GM23338 (cell line): ENCODE measurements at regions not wholly inside any gene's neighbourhood (a gene's known extent, or its start where the extent isn't known, plus 50 kb on each side); places are given as distances from the start of the nearest gene placed in this dataset.

ENCODE experiments used
- CREB1 ChIP-seq: fragments of 250-450 bp; sonication (Bioruptor Pico); IDR thresholded peaks from 2 replicates; pipeline ENCODE4 v1.5.0; 2020; ENCODE audit warnings: low read depth, mild to moderate bottlenecking, moderate library complexity
- CTCF ChIP-seq, 2 experiments: fragments of 200-600 bp in 1 of 2; sonication (generic) in 1 of 2; conservative IDR thresholded peaks; 2 replicates each; pipeline versions ENCODE4 v1.5.1 to v1.6.1; 2016 to 2017; ENCODE audit warnings: antibody characterized with exemption in 2 of 2, low read depth in 2 of 2, mild to moderate bottlenecking in 2 of 2, moderate library complexity in 1 of 2
- ETS1 ChIP-seq: IDR thresholded peaks from 2 replicates; pipeline ENCODE4 v1.6.1; 2016; ENCODE audit warnings: antibody characterized with exemption
- EZH2 ChIP-seq: fragments of 200-600 bp; sonication (generic); IDR thresholded peaks from one replicate; pipeline ENCODE4 v1.8.0; 2017; ENCODE audit warnings: antibody characterized with exemption, mild to moderate bottlenecking, low read depth; ENCODE audit not compliant: unreplicated experiment
- EZH2phosphoT487 ChIP-seq: fragments of 200-600 bp; sonication (generic); IDR thresholded peaks from one replicate; pipeline ENCODE4 v1.8.1; 2018; ENCODE audit warnings: antibody characterized with exemption; ENCODE audit not compliant: unreplicated experiment
- JUNB ChIP-seq: IDR thresholded peaks from one replicate; pipeline ENCODE4 v1.6.1; 2016; ENCODE audit warnings: antibody characterized with exemption; ENCODE audit not compliant: unreplicated experiment
- NANOG ChIP-seq: IDR thresholded peaks from 2 replicates; pipeline ENCODE4 v1.6.1; 2016; ENCODE audit warnings: antibody characterized with exemption, borderline replicate concordance
- POLR2AphosphoS5 ChIP-seq: IDR thresholded peaks from 2 replicates; pipeline ENCODE4 v1.6.1; 2016; ENCODE audit warnings: antibody characterized with exemption, low read depth
- REST ChIP-seq: IDR thresholded peaks from one replicate; pipeline ENCODE4 v1.6.1; 2018; ENCODE audit warnings: antibody characterized with exemption; ENCODE audit not compliant: unreplicated experiment
- STAT1 ChIP-seq: IDR thresholded peaks from one replicate; pipeline ENCODE4 v1.6.1; 2016; ENCODE audit warnings: antibody characterized with exemption; ENCODE audit not compliant: unreplicated experiment
- ZNF114 ChIP-seq: fragments of 250-450 bp; sonication (Bioruptor Pico); IDR thresholded peaks from 2 replicates; pipeline ENCODE4 v1.5.0; 2020; ENCODE audit warnings: mild to moderate bottlenecking, moderate library complexity
- ZNF331 ChIP-seq: fragments of 250-450 bp; sonication (Bioruptor Pico); IDR thresholded peaks from 2 replicates; pipeline ENCODE4 v1.5.0; 2020; ENCODE audit warnings: low read depth, mild to moderate bottlenecking, moderate library complexity
- ZNF462 ChIP-seq: fragments of 250-450 bp; sonication (Bioruptor Pico); IDR thresholded peaks from 2 replicates; pipeline ENCODE4 v1.5.0; 2020; ENCODE audit warnings: mild to moderate bottlenecking, moderate library complexity

- TF ChIP-seq CTCF (conservative IDR thresholded peaks at IDR 0.05; ENCODE audit: low read depth in 2 of 2) (no peak), JUNB (no peak), POLR2AphosphoS5 (no peak), ETS1 (no peak), NANOG (no peak), EZH2 (no peak), REST (no peak), EZH2phosphoT487 (no peak), CREB1 (CRISPR knock-in tag) (no peak), ZNF114 (CRISPR knock-in tag) (no peak), ZNF462 (CRISPR knock-in tag) (no peak), STAT1 (no peak), ZNF331 (CRISPR knock-in tag) (no peak)
These were observed 85.0 kb upstream of the KCTD3 start for GRCh38 chr1:215482079-215482478.
